Esophagus squamous epithelium (tissue), 4 donors: ENCODE measurements at regions not wholly inside any gene's neighbourhood (a gene's known extent, or its start where the extent isn't known, plus 50 kb on each side); places are given as distances from the start of the nearest gene placed in this dataset.

Experiments used
- POLR2A ChIP-seq, 4 donors: fragments of 450-650 bp; IDR thresholded peaks; one replicate each; pipeline ENCODE4 v1.6.1; 2017; ENCODE audit warnings: antibody characterized with exemption in 4 of 4, mild to moderate bottlenecking in 4 of 4, moderate library complexity in 3 of 4
- TF ChIP-seq, protein P1 (sequence below), 6 experiments: fragments of 450-650 bp in 4 of 6; fragments of 200-600 bp in 2 of 6; sonication (generic) in 2 of 6; IDR thresholded peaks; one replicate each; pipeline ENCODE4 v1.5.1; 2016 to 2019; ENCODE audit warnings: antibody characterized with exemption in 6 of 6, mild to moderate bottlenecking in 4 of 6, moderate library complexity in 4 of 6

DNA sequence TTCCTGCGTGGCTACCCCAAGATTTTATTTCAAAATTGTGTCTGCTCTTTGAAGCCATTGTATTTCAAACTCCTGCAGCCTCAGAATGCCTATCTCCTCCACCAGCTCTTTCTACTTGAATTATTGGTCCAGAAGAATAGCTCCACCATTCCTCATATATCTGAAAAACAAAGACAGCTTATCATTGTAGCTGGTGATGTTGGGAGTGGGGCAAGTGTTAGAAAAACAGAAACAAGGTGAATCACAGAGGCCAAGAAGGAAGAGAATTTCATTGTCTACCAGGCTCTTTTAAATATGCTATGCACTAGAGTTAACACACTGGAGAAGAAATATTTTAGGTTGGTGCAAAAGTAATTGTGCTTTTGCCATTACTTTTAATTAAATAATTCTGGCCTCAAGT, 307.9 kb upstream of the ROPN1 start:
- TF ChIP-seq, protein P1, sequence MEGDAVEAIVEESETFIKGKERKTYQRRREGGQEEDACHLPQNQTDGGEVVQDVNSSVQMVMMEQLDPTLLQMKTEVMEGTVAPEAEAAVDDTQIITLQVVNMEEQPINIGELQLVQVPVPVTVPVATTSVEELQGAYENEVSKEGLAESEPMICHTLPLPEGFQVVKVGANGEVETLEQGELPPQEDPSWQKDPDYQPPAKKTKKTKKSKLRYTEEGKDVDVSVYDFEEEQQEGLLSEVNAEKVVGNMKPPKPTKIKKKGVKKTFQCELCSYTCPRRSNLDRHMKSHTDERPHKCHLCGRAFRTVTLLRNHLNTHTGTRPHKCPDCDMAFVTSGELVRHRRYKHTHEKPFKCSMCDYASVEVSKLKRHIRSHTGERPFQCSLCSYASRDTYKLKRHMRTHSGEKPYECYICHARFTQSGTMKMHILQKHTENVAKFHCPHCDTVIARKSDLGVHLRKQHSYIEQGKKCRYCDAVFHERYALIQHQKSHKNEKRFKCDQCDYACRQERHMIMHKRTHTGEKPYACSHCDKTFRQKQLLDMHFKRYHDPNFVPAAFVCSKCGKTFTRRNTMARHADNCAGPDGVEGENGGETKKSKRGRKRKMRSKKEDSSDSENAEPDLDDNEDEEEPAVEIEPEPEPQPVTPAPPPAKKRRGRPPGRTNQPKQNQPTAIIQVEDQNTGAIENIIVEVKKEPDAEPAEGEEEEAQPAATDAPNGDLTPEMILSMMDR (IDR thresholded peaks at IDR 0.05) = no peak
- TF ChIP-seq POLR2A (IDR thresholded peaks at IDR 0.05) = no peak
